GM12865 (cell line): ENCODE measurements at regions not wholly inside any gene's neighbourhood (a gene's known extent, or its start where the extent isn't known, plus 50 kb on each side); places are given as distances from the start of the nearest gene placed in this dataset.

ENCODE experiments used
- DNase-seq: peaks from one replicate; pipeline ENCODE4 v3.0.0; 2010; ENCODE audit warnings: low read depth
- H3K4me3 ChIP-seq: 2 replicates; pipeline ENCODE4 v1.5.1; 2011; ENCODE audit warnings: mild to moderate bottlenecking, low read depth, low read length, control low read depth
- TF ChIP-seq, protein P1 (sequence below): IDR thresholded peaks from 2 replicates; pipeline ENCODE4 v1.5.1; 2011; ENCODE audit warnings: low read length, control low read depth, low read depth, inconsistent platforms; ENCODE audit not compliant: insufficient read depth; ENCODE audit errors: missing control alignments

DNA sequence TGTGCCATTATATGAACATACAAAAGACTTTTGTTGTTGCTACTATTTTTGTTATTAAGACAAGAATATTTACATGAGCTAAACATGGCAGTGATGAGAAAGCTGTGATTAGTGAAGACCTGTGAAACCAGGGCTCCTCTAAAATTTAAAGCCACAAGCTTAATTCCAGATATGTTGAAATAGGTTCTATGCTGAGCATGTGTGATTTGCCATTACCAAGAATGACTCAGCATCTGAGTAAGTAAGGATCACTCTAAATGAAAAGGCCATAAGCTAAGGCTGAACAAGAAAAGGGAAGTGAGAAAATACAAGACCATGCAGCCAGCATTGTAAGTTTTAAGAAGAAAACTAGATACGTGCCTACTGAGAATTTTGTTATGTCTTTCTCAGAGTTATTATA is 75.9 kb upstream of the CAMK2D start:
- no peak overlapping the region for H3K4me3 ChIP-seq
- TF ChIP-seq, protein P1, sequence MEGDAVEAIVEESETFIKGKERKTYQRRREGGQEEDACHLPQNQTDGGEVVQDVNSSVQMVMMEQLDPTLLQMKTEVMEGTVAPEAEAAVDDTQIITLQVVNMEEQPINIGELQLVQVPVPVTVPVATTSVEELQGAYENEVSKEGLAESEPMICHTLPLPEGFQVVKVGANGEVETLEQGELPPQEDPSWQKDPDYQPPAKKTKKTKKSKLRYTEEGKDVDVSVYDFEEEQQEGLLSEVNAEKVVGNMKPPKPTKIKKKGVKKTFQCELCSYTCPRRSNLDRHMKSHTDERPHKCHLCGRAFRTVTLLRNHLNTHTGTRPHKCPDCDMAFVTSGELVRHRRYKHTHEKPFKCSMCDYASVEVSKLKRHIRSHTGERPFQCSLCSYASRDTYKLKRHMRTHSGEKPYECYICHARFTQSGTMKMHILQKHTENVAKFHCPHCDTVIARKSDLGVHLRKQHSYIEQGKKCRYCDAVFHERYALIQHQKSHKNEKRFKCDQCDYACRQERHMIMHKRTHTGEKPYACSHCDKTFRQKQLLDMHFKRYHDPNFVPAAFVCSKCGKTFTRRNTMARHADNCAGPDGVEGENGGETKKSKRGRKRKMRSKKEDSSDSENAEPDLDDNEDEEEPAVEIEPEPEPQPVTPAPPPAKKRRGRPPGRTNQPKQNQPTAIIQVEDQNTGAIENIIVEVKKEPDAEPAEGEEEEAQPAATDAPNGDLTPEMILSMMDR: no peak
- peak; percentile 88 for DNase-seq

DNA sequence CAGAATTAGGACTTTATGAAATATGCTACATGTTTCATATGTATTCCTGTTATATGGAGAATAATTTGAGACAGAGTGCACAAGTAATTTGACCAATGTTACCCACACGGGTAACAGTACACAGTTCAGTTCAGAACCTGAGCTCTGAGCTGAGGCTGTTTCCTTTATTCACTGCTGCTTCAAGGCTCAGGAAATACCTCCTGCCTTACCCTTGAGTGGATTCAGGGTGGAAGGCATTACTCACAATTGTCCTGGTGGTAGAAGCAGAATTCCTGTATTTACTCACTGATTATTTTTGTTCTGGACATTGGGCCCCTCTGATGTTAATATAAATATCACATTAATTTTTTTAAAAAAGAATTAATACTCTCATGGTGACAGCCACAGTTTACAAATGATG is 73.5 kb upstream of the CAMK2D start:
- DNase-seq: no peak
- no peak overlapping the region for H3K4me3 ChIP-seq
- TF ChIP-seq, protein P1: no peak

DNA sequence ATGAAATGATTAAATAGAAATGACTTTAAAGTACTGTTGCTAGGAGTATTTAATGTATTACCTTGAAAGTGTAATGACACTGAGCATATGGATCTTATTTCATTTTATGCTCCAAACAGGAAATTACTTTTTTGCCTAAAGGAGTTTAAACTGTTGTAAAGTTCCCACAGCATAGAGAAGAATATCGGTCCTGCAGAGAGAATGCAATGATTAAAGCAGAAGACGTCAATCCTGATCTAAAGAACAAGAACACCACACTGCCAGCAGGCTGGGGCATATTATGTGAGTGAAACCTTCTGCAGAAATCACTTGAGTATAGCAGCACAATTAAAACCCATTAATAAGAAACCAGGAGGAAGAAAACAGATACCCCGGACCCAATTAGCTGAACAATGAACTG is 72.8 kb upstream of the CAMK2D start:
- TF ChIP-seq, protein P1: no peak
- no peak for DNase-seq
- H3K4me3 ChIP-seq: no peak overlapping the region

DNA sequence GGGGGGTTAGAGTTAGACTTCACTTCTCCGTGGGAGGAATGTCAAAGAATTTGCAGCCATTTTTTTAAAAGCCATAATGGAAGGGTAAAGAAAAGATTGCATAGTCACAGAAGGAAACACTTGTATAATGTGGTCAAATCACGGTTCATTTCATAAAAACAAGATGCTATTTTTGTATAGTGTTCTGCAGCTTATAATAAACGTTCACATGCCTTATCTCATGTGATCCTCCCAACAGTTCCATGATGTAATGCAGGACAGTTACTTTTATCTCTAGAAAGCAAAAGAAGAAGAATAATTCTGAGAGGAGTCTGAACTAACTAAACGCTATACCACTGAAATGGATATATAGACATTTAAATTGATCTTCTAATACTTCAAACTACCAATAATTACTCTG is 71.3 kb upstream of the CAMK2D start:
- no peak for DNase-seq
- H3K4me3 ChIP-seq: no peak overlapping the region
- TF ChIP-seq, protein P1: no peak

GRCh38 chr4:113831457-113831856 is 69.9 kb upstream of the CAMK2D start:
- no peak for DNase-seq

DNA sequence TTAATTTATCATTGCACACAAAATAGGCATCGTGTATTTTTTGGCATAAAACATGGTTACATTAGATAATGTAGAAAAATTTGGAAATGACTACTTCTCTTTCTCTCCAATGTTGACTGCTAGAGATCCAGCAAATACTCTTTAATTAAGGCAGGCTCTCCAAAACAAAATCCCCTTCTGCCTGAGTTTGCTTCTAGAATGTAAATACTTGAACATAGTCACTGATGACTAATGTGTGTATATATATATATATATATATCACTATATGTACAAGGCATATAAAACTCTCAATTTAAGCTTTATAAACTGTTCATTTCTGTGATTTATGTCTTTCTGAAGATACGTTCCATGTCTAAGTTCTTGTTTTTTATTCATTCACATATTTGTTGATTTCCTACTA is 67.2 kb upstream of the CAMK2D start:
- TF ChIP-seq, protein P1: no peak
- DNase-seq: no peak
- H3K4me3 ChIP-seq: no peak overlapping the region

More at GRCh38 chr4:113831457-113831856, 69.9 kb upstream of the CAMK2D start:
- TF ChIP-seq, protein P1: no peak
- H3K4me3 ChIP-seq: no peak overlapping the region

DNA sequence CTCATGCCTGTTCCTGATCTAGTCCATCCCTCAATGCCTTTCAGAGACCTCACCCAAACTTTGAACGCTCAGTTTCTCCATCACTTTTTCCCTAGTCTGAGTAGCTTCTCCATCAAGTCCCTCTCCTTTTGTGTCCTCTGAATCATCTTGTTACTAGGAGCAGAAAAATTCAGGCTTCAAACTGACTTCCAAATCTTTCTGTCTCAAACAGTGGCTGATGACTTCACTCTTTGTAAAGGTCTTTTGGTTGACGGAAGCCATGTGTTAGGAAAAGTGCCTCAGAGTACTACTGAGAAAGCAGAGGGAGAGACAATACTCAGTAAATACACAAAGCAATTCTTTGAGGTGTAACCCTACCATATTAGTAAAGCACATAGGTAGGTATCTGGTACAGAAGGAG is 65.7 kb upstream of the CAMK2D start:
- TF ChIP-seq, protein P1: no peak
- H3K4me3 ChIP-seq: no peak overlapping the region
- no peak for DNase-seq
